ENCODE measurements at regions not wholly inside any gene's neighbourhood (a gene's known extent, or its start where the extent isn't known, plus 50 kb on each side); places are given as distances from the start of the nearest gene placed in this dataset.

GRCh38 chr7:21358648-21359047 is 69.2 kb upstream of the SP4 start:
- Histone ChIP-seq H3K4me3 (no peak overlapping the region), H3K4me1 (no peaks in the 10 kb centered on the region), H3K27ac (no peak overlapping the region), H3K9me3 (no peaks in the 10 kb centered on the region), H3K36me3 (no peaks in the 10 kb centered on the region), H3K27me3 (no peaks in the 10 kb centered on the region)
- TF ChIP-seq CTCF (IDR thresholded peaks at IDR 0.05) (no peak), POLR2A (IDR thresholded peaks at IDR 0.05) (no peak), POLR2AphosphoS5 (IDR thresholded peaks at IDR 0.05) (no peak)
- intact Hi-C loops (cut with DNase I; ENCODE audit: low total_unique reads): no loop called here
- no peak for DNase-seq (ENCODE audit: low spot score in 2 of 2)

- DNase-seq (ENCODE audit: low spot score in 2 of 2): no peak
- intact Hi-C loops (cut with DNase I; ENCODE audit: low total_unique reads): no loop called here
- Histone ChIP-seq H3K36me3 (no peaks in the 10 kb centered on the region), H3K9me3 (no peaks in the 10 kb centered on the region), H3K4me1 (no peaks in the 10 kb centered on the region), H3K4me3 (no peak overlapping the region), H3K27ac (no peak overlapping the region), H3K27me3 (no peaks in the 10 kb centered on the region)
- TF ChIP-seq POLR2AphosphoS5 (IDR thresholded peaks at IDR 0.05) (no peak), CTCF (IDR thresholded peaks at IDR 0.05) (no peak), POLR2A (IDR thresholded peaks at IDR 0.05) (no peak)
These were observed 68.7 kb upstream of the SP4 start for GRCh38 chr7:21359163-21359562.

- TF ChIP-seq CTCF (IDR thresholded peaks at IDR 0.05): no peak
- no peaks in the 10 kb centered on the region for H3K36me3 ChIP-seq
- H3K27ac ChIP-seq: no peak overlapping the region
- H3K4me1 ChIP-seq: no peaks in the 10 kb centered on the region
- no peaks in the 10 kb centered on the region for H3K9me3 ChIP-seq
- H3K27me3 ChIP-seq: no peaks in the 10 kb centered on the region
- DNase-seq (ENCODE audit: low spot score in 2 of 2): no peak
- intact Hi-C loops (cut with DNase I; ENCODE audit: low total_unique reads): no loop called here
- H3K4me3 ChIP-seq: no peak overlapping the region
These were observed 66.3 kb upstream of the SP4 start for GRCh38 chr7:21361413-21362125.

GRCh38 chr7:21364801-21365271 is 63.0 kb upstream of the SP4 start:
- Histone ChIP-seq H3K4me3 (no peak overlapping the region), H3K27me3 (no peaks in the 10 kb centered on the region), H3K4me1 (no peaks in the 10 kb centered on the region), H3K27ac (no peak overlapping the region), H3K9me3 (no peaks in the 10 kb centered on the region), H3K36me3 (no peaks in the 10 kb centered on the region)
- DNase-seq (ENCODE audit: low spot score in 2 of 2): no peak
- intact Hi-C loops (cut with DNase I; ENCODE audit: low total_unique reads): loop anchor here (1.0 kb wide), 1 partner anchor 18 kb away; no protein-coding TSS in a partner anchor
- TF ChIP-seq CTCF (IDR thresholded peaks at IDR 0.05): no peak
- TF ChIP-seq POLR2AphosphoS5 (IDR thresholded peaks at IDR 0.05): no peak
- TF ChIP-seq POLR2A (IDR thresholded peaks at IDR 0.05): no peak

- Histone ChIP-seq H3K4me1 (no peaks in the 10 kb centered on the region), H3K4me3 (no peak overlapping the region), H3K27ac (no peak overlapping the region), H3K27me3 (no peaks in the 10 kb centered on the region), H3K9me3 (no peaks in the 10 kb centered on the region), H3K36me3 (no peaks in the 10 kb centered on the region)
- DNase-seq (ENCODE audit: low spot score in 2 of 2): no peak
- intact Hi-C loops (cut with DNase I; ENCODE audit: low total_unique reads): loop anchor here (1.0 kb wide), 1 partner anchor 19 kb away; no protein-coding TSS in a partner anchor
- TF ChIP-seq POLR2A (IDR thresholded peaks at IDR 0.05) (no peak), CTCF (IDR thresholded peaks at IDR 0.05) (no peak), POLR2AphosphoS5 (IDR thresholded peaks at IDR 0.05) (no peak)
These were observed 61.8 kb upstream of the SP4 start for GRCh38 chr7:21365866-21366624.
